HPDE6-E6E7 (cell line): ENCODE measurements at regions not wholly inside any gene's neighbourhood (a gene's known extent, or its start where the extent isn't known, plus 50 kb on each side); places are given as distances from the start of the nearest gene placed in this dataset.

Experiments
- DNase-seq: peaks from one replicate; pipeline ENCODE4 v3.0.0; 2011; ENCODE audit warnings: missing footprints; ENCODE audit errors: extremely low spot score

- DNase-seq: no peak
These were observed 1072.6 kb upstream of the PIK3C3 start for GRCh38 chr18:40882468-40882867.

GRCh38 chr18:40878371-40878770 lies 1076.7 kb upstream of the PIK3C3 start:
- no peak for DNase-seq

- no peak for DNase-seq
These were observed 1077.9 kb upstream of the PIK3C3 start for GRCh38 chr18:40877096-40877495.

GRCh38 chr18:40875101-40875615 lies 1079.9 kb upstream of the PIK3C3 start:
- DNase-seq: no peak

GRCh38 chr18:40874233-40874632 lies 1080.8 kb upstream of the PIK3C3 start:
- peak; percentile 5 for DNase-seq

GRCh38 chr18:40868110-40868858 lies 1086.8 kb upstream of the PIK3C3 start:
- DNase-seq: peak; percentile 39

- peak; percentile 33 for DNase-seq
These were observed 1087.6 kb upstream of the PIK3C3 start for GRCh38 chr18:40867459-40867858.

- DNase-seq: no peak
These were observed 1088.1 kb upstream of the PIK3C3 start for GRCh38 chr18:40866968-40867367.

- DNase-seq: peak; percentile 13
These were observed 1088.9 kb upstream of the PIK3C3 start for GRCh38 chr18:40866013-40866645.

- DNase-seq: no peak
These were observed 1090.2 kb upstream of the PIK3C3 start for GRCh38 chr18:40864846-40865245.

GRCh38 chr18:40863801-40864200 lies 1091.2 kb upstream of the PIK3C3 start:
- no peak for DNase-seq

- DNase-seq: no peak
These were observed 1094.8 kb upstream of the PIK3C3 start for GRCh38 chr18:40860189-40860588.

GRCh38 chr18:40855661-40856060 lies 1099.4 kb upstream of the PIK3C3 start:
- DNase-seq: no peak

GRCh38 chr18:40852406-40852805 lies 1102.6 kb upstream of the PIK3C3 start:
- peak; percentile 3 for DNase-seq

- no peak for DNase-seq
These were observed 1104.0 kb upstream of the PIK3C3 start for GRCh38 chr18:40851014-40851429.

- no peak for DNase-seq
These were observed 1105.1 kb upstream of the PIK3C3 start for GRCh38 chr18:40849886-40850285.

- DNase-seq: no peak
These were observed 1113.6 kb upstream of the PIK3C3 start for GRCh38 chr18:40841467-40841866.

GRCh38 chr18:40841063-40841462 lies 1114.0 kb upstream of the PIK3C3 start:
- DNase-seq: no peak

GRCh38 chr18:40832362-40832761 lies 1122.7 kb upstream of the PIK3C3 start:
- no peak for DNase-seq

GRCh38 chr18:40824291-40824690 lies 1130.7 kb upstream of the PIK3C3 start:
- DNase-seq: no peak

- no peak for DNase-seq
These were observed 1133.3 kb upstream of the PIK3C3 start for GRCh38 chr18:40821596-40822243.

- DNase-seq: no peak
These were observed 1142.0 kb upstream of the PIK3C3 start for GRCh38 chr18:40812981-40813515.
